GM18868 (cell line): ENCODE measurements at regions not wholly inside any gene's neighbourhood (a gene's known extent, or its start where the extent isn't known, plus 50 kb on each side); places are given as distances from the start of the nearest gene placed in this dataset.

Experiments
- ATAC-seq: cut with Tn5 transposase; IDR thresholded peaks from one replicate; pipeline ENCODE4 v1.9.1; 2021; ENCODE audit warnings: mild to moderate bottlenecking, moderate library complexity; ENCODE audit not compliant: unreplicated experiment

GRCh38 chr13:73599232-73600128, 534.7 kb downstream of the KLF12 start:
- ATAC-seq, result no peak

- ATAC-seq, result no peak
Measured at GRCh38 chr13:73598020-73598712, 536.0 kb downstream of the KLF12 start.

- ATAC-seq, result no peak
Measured at GRCh38 chr13:73596382-73596781, 537.6 kb downstream of the KLF5 start.

DNA sequence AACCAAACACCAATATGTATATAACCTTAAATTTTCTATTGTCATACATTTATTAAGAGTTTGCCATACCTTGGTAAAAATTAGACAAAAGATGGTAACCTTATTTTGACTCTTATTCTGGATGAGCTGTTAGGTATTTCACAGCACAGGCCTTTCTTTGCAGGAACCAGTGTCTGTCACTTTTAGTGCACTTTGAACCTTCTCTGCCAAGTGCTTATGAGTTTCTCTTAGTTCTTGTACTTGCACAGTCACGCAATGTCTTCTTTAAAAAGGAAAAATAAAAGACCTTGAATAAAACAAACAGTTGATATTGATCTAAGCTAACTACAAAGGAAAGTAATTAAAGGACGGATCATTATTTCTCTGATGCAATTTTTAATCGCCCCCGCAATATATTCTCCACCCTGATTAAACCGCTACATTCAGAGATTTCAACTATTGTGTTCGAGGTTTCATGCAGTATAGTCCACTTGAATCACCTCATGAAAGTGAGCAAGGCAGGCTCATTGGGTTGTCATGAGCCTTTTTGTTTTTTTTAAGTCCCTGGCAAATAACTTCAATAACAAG, 534.5 kb downstream of the KLF5 start:
- ATAC-seq, result no peak

GRCh38 chr13:73591861-73592260, 533.1 kb downstream of the KLF5 start:
- ATAC-seq, result no peak

GRCh38 chr13:73590795-73591194, 532.0 kb downstream of the KLF5 start:
- no peak for ATAC-seq

- no peak for ATAC-seq
Measured at GRCh38 chr13:73585236-73585635, 526.4 kb downstream of the KLF5 start.

DNA sequence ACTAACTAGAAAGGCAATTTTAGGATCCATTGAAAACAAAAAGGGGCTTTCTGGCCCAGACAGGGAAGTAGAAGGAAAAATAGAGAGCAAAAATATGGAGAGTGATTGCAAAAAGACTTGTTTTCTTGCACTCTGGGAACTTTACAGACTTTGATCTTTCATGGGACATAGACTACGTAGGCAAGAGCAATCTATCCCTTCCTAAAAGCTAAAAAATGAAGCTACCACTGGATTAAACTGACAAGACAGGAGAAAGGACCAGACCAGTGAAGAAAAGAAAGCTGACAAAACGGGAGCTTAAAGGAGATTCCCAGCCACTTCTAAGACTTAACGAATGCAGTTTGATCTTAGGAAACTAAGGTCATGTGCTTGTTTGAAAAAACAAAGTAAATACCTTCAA, 524.5 kb downstream of the KLF5 start:
- no peak for ATAC-seq

DNA sequence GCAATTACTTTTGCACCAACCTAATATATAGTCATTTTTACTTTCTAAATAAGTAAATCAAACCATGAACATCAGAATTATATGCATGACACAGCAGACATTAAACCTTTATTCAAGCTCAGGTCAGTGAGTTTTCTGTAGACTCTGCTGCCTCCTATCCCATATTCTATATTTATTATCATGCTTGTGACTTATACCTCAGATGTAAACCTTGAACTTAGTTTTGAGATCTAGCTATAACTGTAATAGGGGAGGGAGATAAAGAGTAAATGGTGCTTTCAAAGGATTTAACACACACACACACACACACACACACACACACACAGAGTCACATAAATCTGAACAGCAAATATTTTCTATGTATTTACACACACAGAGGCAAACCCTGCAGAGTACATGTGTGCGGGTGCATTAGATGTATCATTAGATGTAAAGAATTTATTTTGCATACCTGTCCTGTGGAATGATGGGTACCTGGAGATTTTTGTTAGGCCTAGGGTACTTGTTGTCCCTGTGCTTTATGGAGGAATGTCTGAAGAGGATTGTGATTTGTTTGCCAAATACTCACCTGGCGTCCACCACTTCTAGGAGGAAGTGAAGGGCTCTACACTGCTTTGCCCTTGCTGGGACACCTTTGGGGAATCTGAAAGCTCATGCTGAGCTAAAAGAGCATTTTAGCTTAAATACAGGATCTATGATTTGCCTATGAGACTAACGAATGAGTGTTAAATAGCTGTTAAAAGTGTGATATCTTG, 521.9 kb downstream of the KLF5 start:
- no peak for ATAC-seq

DNA sequence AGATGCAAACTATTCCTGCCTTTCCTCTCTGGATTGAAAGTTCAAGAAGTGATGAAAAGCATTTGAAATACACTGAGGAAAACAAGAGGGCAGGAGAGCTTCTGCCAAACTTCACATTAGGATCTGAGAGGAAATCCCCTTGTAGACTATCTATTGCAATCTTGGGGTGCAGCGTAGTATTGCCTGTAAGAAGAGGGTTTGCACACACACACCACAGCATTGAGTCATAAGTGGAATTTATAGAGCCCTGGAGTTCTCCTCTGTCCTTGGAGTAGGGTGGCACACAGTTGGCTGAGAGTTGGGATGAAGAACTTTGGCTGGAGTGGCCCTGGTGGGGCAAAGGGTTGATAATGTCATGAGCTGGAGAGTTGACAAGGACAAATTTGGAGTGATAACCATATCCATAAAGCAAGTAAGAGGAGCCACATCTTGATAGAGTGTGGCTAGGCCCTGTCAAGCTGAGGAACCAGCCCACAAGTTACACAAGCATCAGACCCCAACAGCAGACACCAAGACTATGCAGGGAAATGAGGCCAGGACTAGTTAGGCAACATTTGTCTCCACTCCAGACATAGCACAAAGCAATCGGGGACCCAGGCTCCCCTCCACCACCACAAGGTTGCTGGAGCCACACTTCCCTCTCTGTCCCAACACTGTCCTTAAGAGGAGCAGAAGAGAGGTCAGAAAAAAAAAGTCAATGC, 520.9 kb downstream of the KLF5 start:
- ATAC-seq, result no peak

- ATAC-seq, result no peak
Measured at GRCh38 chr13:73578251-73578875, 519.6 kb downstream of the KLF5 start.

DNA sequence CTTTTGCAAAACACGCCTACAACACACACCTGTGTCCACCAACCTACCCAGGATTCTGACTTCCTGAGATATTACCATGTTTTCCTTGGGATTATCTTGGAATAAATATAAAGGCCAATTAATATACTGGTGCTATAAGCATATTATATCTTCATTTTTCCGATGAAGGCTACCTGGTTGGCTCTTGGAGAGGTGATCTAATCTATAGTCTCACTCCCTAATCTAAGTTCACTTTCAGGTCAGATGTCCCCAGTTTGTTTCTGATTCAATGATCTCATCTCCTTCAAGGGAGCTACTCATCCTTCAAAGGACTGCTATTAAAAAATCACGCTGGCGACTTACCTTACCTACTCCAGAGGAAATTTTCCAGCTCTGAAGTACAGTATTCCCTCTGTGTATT, 517.5 kb downstream of the KLF5 start:
- ATAC-seq, result no peak

- no peak for ATAC-seq
Measured at GRCh38 chr13:73572824-73573223, 514.0 kb downstream of the KLF5 start.

DNA sequence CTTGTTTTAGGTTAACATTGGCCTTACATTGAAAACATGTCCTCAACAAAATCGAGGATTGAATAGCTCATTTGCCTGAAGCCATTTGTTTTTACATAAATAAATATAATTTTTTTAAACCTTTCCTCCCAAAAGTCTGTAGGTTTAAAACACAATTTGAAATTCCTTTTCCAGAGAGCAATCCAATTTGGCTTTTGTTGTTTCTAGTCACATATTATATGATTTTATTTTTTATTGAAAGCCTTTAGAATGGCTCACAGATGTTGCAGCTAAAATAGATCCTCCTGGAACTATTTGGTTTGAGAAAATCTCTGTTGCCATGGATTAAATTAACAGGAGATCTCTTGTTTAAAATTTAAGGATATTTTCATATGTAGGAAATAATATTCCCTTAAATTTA, 512.6 kb downstream of the KLF5 start:
- no peak for ATAC-seq

- no peak for ATAC-seq
Measured at GRCh38 chr13:73556902-73557301, 498.1 kb downstream of the KLF5 start.

DNA sequence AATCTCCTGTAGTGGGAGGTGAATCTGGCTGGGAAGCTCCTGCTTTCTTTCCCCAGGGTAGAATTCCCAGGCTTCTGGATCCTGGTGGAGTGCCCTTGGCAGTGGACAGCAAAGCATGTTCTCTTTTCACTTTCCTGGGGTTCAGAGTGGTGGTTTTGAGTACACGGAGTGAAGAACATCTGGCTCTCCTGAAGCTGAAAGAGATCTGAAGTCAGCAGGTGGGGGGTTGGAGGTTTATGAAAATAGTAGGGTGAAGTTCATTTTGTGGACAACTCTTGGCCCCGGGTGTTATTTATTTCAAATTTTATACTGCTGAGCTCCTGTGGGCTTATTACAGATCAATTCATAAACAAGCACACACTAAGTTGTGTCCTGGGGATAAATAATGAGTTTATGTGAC, 497.3 kb downstream of the KLF5 start:
- no peak for ATAC-seq

DNA sequence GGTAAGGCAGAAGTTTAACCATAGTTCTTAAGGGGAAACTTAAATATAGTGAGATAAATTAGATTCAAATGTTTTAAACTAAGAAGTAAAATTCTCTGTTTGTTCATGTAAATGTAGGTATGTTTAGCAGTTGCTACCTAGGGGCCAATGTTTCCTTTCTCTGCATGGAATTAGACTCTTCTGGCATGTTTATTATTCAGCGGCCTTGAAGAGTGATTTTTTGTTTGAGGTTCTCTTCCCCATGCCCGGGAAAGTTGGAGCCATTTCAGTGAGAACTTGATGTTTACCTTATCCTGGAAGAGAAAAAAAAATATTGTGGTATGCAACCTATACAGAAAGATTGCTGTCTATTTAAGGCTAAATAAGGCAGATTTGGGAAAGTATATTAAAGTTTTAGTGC, 492.9 kb downstream of the KLF5 start:
- ATAC-seq, result no peak

DNA sequence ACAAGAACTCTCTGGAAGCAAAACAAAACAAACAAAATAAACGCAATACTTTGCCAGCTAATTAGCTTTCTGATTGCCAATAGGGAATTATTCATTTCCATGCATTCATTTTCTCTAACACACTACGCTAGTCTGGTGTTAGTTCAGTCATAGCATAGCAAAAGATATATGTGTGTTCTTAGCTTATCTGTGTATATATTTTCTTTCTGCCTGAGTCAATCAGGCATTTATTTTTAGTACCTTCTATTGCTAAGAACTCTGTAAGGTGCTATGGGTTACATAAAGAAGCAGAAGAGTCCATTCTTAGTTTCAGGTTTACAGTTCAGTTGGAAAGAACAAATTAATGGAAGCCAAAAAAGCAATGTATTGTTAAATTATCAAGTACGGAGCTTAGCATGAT, 490.9 kb downstream of the KLF5 start:
- ATAC-seq, result no peak

- no peak for ATAC-seq
Measured at GRCh38 chr13:73548449-73548848, 489.6 kb downstream of the KLF5 start.

GRCh38 chr13:73547239-73547638, 488.4 kb downstream of the KLF5 start:
- ATAC-seq, result no peak
